ENCODE measurements at regions not wholly inside any gene's neighbourhood (a gene's known extent, or its start where the extent isn't known, plus 50 kb on each side); places are given as distances from the start of the nearest gene placed in this dataset.
"Not testable (repeated sequence)": the region's sequence is repeated elsewhere in the genome, so short reads cannot be mapped to it uniquely, and the experiment has no call there.

- no peak for DNase-seq
Measured at GRCh38 chr7:32680259-32681173, 185.2 kb downstream of the AVL9 start.

DNA sequence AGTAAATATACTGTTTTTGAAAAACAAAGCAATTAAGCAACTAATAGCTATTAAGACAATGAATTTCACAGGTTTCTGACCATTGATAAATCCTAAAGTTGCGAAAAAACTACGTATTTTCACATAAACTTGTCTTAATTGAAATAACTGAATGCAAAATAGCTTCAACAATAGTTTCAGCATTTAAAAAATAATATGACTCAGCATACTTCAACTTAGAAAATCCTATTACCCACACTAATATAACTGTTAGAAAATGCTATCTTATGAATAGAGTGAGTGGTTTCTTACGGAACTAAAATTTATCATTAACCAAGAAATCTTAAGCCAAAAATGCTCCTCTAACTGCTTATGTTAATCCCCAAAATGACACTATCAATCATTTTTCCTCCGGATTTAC is 183.9 kb downstream of the AVL9 start:
- no peak for DNase-seq

DNA sequence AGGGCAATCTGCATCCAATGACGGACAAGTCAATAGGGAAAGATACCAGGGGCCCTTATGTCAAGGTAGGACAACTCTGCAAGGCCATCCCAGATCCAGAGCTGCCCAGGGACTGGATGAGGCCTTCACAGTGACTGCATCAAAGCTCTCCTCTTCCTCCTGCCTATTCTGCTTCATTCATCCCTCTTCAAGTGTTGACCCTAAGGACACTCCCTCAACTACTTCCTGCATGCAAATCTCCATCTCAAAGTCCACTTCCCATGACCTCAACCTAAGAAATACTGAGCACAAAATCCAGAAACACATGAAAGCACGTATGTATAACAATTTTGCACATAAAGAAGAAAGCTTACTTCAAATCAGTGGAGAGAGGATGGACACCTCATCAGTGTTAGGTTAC is 182.3 kb downstream of the AVL9 start:
- no peak for DNase-seq

- DNase-seq: no peak
Measured at GRCh38 chr7:32676249-32676941, 181.1 kb downstream of the AVL9 start.

DNA sequence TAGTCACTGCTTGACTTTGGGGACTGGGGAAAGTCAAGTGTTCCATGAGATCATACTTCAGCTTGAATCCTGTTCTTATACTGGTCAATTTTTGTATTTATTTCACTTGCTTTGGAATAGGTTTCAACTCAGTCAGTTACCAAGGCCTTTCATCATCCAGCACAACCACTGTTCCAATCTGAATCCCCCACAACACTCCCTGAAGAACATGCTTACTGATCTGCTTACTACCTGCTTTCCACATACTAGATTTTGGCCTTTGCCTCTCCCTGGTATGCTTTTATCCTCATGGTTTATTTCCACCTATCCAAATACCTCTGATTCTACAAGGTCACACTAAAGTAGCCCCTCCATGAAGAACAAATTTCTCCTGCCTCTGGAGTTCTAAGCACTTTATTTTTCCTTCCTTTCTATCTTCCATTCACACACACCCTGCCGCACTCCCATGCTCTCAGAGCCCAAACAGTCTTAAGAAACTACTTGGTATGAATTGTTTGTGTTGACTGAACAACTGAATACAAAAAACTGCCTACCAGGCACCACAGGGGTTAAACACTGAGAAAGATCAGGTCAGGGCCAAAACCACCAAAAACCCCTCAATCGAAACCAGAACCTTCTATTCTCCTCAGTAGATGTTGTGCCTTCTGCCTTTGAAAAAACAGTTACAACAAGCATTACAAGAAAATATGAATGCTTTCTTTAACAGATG is 178.1 kb downstream of the AVL9 start:
- DNase-seq: no peak

GRCh38 chr7:32670110-32671025 is 175.1 kb downstream of the AVL9 start:
- no peak for DNase-seq

GRCh38 chr7:32669173-32669870 is 174.0 kb downstream of the AVL9 start:
- not testable (repeated sequence) for DNase-seq

DNA sequence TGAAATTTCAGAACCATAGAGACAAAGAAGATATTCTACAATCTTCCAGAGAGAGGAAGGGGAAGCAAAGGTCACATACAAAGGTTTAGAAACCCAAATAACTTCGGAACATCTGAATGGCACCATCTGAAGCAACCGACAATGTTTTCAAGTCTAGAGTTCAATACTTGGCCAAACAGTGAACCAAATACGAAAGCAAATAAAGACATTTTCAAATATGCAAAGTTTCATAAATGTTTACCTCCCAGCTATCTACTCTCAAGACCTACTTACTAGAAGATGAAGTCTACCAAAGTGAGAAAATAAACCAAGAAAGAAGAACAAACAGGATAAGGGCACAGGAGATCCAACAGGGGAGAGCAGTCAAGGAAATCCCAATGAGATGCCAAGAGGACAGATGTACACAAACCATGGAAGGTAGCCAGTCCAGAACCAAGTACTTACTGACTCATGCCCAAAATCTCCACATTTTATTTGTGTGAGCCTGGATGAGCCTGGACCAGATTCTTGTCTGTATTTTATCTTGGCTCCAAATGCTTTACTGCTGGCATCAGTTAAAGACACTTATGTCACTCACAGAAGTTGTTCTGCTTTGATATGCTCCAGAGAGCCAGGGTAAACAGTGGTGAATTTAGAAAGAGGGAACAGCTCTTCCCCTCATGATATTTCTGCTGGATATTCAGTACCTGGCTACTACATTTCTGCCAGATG is 173.3 kb downstream of the AVL9 start:
- not testable (repeated sequence) for DNase-seq

DNA sequence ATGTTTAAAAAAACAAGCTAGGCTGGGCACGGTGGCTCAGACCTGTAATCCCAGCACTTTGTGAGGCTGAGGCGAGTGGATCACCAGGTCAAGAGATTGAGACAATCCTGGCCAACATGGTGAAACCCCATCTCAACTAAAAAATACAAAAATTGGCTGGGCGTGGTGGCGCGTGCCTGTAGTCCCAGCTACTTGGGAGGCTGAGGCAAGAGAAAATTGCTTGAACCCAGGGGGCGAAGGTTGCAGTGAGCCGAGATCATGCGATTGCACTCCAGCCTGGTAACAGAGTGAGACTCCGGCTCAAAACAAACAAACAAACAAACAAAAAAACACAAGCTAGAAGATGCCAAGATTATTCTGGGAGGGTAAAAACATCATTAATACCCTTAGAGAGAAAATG is 172.3 kb downstream of the AVL9 start:
- not testable (repeated sequence) for DNase-seq

GRCh38 chr7:32663805-32664211 is 168.5 kb downstream of the AVL9 start:
- not testable (repeated sequence) for DNase-seq

DNA sequence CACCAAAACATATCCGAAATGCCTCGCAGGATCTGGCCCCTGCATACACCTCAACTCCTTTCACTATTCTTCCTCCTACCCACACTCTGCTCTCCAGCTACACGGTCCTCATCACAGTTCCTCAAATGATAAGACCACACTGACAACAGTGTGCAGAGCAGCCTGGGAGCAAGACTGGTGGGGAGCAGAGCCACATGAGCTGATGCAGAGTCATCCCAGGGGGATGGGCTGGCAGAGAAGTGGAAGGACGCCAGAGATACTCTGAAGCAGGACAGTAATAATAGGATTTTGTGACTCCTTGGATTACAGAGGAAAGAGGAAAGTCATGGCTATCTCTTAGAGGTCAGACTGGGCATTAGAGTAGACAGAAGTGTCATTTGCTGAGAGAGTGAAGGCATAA is 167.2 kb downstream of the AVL9 start:
- DNase-seq: not testable (repeated sequence)

DNA sequence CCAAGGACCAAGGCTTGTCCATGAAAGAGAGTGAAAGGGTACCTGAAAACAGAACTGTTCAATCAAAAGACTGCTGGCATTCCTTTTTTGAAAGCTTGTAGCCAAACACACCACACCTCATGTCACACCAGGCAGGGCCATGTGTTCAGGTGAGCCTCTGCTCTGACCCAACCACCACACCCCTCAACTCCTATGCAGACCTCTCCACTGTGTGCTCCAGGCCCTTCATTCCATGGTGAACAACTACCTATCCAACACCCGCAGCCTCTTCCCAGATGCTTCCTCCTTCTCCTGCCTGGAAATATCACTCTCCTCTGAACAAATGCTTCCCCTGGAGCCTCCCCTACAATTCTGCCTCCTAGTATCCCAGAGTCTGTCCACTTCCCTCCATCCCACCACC is 166.6 kb downstream of the AVL9 start:
- no peak for DNase-seq

GRCh38 chr7:32661501-32661900 is 166.2 kb downstream of the AVL9 start:
- DNase-seq: no peak

DNA sequence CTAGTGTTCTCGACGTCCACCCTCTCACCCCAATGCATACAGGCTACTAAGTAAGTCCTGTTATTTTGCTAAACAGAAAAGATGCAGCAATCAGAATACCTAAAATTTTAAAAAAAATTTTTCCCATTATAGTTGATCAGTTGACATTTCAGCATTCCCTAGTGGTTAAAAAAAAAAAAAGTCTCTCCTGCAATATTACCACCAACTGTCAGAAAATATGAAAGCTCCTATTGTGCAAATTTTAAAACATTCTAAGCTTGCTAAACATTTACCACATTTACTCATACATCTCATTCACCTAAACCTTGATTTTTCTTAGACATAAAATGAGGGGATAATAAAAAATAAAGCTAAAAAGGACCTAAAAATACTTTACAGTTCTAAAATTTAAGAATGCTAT is 165.6 kb downstream of the AVL9 start:
- no peak for DNase-seq

DNA sequence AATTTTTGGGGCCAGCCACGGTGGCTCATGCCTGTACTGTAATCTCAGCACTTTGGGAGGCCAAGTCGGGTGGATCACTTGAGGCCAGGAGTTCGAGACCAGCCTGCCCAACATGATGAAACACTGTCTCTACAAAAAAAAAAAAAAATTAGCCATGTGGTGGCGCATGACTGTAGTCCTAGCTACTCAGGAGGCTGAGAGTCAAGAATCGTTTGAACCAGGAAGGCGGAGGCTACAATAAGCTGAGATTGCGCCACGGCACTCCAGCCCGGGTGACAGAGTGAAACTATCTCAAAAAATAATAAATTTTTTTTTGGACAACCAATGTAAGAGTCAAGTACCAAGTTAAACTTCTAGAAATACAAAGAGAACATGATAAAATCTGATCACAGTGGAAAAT is 164.6 kb downstream of the AVL9 start:
- DNase-seq: no peak

DNA sequence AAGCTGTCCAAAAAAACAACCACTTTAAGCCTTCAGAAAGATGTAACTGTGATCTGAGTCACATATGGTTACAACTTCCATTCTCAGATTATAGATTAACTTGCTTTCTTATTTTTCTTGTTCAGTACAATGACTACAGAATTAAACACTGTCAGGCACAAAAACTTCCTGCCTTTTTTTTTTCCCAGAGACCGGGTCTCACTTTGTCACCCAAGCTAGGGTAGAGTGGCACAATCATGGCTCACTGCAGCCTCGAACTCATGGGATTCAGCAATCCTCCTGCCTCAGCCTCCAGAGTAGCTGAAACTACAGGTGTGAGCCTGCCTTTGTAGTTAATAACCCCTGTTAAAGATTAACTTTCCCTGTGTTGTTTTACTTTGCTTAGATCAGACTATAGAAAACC is 163.2 kb downstream of the AVL9 start:
- no peak for DNase-seq

- DNase-seq: no peak
Measured at GRCh38 chr7:32658034-32658433, 162.7 kb downstream of the AVL9 start.

DNA sequence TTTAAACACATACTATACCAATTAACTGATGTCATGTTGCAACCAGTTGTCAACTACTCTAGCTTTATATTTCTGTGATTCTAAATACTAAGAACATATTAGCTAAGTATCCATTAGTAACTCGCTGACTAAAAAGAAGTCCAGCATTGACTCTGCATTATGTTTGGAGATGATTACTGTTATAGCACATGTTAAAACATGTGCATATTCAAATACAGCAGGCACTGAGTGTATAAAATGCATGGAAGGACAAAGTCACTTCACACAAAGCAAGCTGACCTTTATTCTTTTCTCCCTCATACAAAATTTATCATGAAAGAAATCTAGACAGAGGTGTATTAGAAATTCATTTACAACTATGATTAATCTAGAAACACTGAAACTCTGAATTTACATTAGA is 159.3 kb downstream of the AVL9 start:
- DNase-seq: not testable (repeated sequence)

GRCh38 chr7:32650356-32650755 is 155.1 kb downstream of the AVL9 start:
- not testable (repeated sequence) for DNase-seq

DNA sequence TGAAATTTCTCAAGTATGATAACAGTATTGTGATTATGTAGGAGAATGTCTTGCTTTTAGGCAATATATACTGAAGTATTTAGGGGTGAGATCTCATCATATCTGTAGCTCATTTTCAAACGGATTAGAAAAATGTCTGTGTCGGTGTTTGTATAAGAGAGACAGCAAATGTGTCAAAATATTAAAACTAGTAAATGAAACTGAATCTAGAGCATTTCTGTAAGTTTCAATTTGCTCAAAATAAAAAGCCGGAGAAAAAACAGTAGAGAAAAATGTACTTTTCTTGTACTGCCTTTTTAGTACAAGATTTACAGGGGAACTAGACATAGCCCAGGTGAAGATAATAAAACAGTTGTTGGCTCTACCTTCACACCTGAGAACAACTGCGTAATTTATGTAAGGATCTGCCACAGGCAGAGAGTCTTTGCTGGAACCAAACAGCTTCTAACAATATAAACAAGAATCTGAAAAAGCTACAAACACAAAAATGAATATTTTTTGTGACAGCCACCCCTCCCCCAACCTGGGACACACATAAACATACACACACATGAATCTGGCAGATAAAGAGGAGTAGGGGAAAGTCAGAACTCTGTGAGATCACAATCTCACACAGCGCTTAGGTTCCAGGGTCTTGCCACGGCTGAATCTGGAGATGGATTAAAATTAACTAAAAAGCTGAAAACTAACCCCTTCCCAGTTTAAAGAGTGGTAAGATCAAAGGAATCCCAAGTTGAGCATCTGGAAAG is 153.3 kb downstream of the AVL9 start:
- no peak for DNase-seq
